Body of pancreas (tissue), 4 donors: ENCODE measurements at regions not wholly inside any gene's neighbourhood (a gene's known extent, or its start where the extent isn't known, plus 50 kb on each side); places are given as distances from the start of the nearest gene placed in this dataset.

ENCODE experiments used
- ATAC-seq: fragments of 150-250 bp; one replicate; pipeline ENCODE4 v1.9.1; 2016
- DNase-seq, 4 donors: peaks; one replicate each; pipeline ENCODE4 v3.0.0-alpha.2; 2019
- H3K27ac ChIP-seq, 4 donors: fragments of 200-600 bp; sonication (generic); 1 replicate in 3 of 4; 2 replicates in 1 of 4; pipeline versions ENCODE4 v1.5.1 to v1.6.1; 2016 to 2019; ENCODE audit warnings: mild to moderate bottlenecking in 1 of 4, mixed read lengths in 1 of 4, moderate library complexity in 1 of 4
- H3K27me3 ChIP-seq, 2 donors: fragments of 200-600 bp; sonication (generic); one replicate each; pipeline ENCODE4 v1.6.0; 2016; ENCODE audit warnings: mild to moderate bottlenecking in 1 of 2
- H3K36me3 ChIP-seq, 2 donors: fragments of 200-600 bp; sonication (generic); replicated peaks in 1 of 2; 2 replicates each; pipeline ENCODE4 v1.5.1; 2016; ENCODE audit warnings: low read depth in 2 of 2; ENCODE audit not compliant: insufficient read depth in 1 of 2
- H3K4me1 ChIP-seq: fragments of 200-600 bp; sonication (generic); one replicate; pipeline ENCODE4 v1.6.0; 2016
- H3K4me3 ChIP-seq, 2 donors: fragments of 200-600 bp; sonication (generic); 1 replicate in 1 of 2; 2 replicates in 1 of 2; pipeline ENCODE4 v1.5.1; 2016 to 2019
- H3K9me3 ChIP-seq, 3 donors: fragments of 200-600 bp; sonication (generic); 1 replicate in 2 of 3; 2 replicates in 1 of 3; pipeline ENCODE4 v1.5.1; 2016
- POLR2A ChIP-seq, 3 donors: fragments of 450-650 bp; IDR thresholded peaks; one replicate each; pipeline ENCODE4 v1.6.1; 2016; ENCODE audit warnings: antibody characterized with exemption in 3 of 3, mild to moderate bottlenecking in 2 of 3
- WGBS, 2 donors: methylation state at CpG; one replicate each; pipeline ENCODE4 v1.1.5; 2017; 5-methylcytosine and 5-hydroxymethylcytosine counted together
- intact Hi-C: fragments of 100-400 bp; cut with DNase I; formaldehyde crosslinking; loops from one replicate; pipeline ENCODE4 v1.15.1; 2023
- TF ChIP-seq, protein P1 (sequence below), 7 experiments: fragments of 450-650 bp in 4 of 7; fragments of 200-600 bp in 3 of 7; sonication (generic) in 3 of 7; IDR thresholded peaks; one replicate each; pipeline ENCODE4 v1.5.1; 2016 to 2019; ENCODE audit warnings: antibody characterized with exemption in 7 of 7

DNA sequence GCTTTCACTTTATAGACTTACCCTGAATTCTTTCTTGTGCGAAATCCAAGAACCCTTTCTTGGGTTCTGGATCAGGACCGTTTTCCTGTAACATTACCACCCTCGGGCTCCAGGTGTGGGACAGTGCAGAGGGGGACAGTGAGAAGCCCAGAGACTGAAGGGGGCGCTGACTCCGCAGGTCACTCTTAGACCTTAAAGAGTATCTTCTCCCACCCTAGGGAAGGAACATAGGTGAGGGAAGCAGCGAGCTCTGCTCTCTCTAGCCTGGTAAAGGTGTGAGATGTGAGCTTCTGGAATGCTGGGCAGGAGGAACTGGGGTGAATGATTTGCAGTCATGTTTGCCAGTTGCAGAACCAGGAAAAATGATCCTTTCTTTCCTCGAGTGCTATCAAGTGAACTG, 80.8 kb upstream of the ZNF507 start:
- ATAC-seq (no peak), DNase-seq (no peak)
- Histone ChIP-seq H3K4me1 (no peaks in the 10 kb centered on the region), H3K9me3 (no peaks in the 10 kb centered on the region), H3K27me3 (no peaks in the 10 kb centered on the region), H3K36me3 (no peaks in the 10 kb centered on the region), H3K27ac (no peak overlapping the region), H3K4me3 (no peak overlapping the region)
- TF ChIP-seq, protein P1, sequence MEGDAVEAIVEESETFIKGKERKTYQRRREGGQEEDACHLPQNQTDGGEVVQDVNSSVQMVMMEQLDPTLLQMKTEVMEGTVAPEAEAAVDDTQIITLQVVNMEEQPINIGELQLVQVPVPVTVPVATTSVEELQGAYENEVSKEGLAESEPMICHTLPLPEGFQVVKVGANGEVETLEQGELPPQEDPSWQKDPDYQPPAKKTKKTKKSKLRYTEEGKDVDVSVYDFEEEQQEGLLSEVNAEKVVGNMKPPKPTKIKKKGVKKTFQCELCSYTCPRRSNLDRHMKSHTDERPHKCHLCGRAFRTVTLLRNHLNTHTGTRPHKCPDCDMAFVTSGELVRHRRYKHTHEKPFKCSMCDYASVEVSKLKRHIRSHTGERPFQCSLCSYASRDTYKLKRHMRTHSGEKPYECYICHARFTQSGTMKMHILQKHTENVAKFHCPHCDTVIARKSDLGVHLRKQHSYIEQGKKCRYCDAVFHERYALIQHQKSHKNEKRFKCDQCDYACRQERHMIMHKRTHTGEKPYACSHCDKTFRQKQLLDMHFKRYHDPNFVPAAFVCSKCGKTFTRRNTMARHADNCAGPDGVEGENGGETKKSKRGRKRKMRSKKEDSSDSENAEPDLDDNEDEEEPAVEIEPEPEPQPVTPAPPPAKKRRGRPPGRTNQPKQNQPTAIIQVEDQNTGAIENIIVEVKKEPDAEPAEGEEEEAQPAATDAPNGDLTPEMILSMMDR (IDR thresholded peaks at IDR 0.05): no peak
- TF ChIP-seq POLR2A (IDR thresholded peaks at IDR 0.05): no peak
- 53 to 55% methylated on average over 7 of the region's 7 CpGs for WGBS, 2 donors
- intact Hi-C loops: no loop called here

GRCh38 chr19:32265995-32266394, 79.4 kb upstream of the ZNF507 start:
- no peak for ATAC-seq
- Histone ChIP-seq H3K9me3 (no peaks in the 10 kb centered on the region), H3K4me1 (no peaks in the 10 kb centered on the region), H3K27me3 (no peaks in the 10 kb centered on the region), H3K36me3 (no peaks in the 10 kb centered on the region), H3K27ac (no peak overlapping the region), H3K4me3 (no peak overlapping the region)
- no peak for DNase-seq
- 26 to 47% methylated on average over 5 of the region's 5 CpGs for WGBS, 2 donors
- TF ChIP-seq, protein P1 (IDR thresholded peaks at IDR 0.05): no peak
- TF ChIP-seq POLR2A (IDR thresholded peaks at IDR 0.05): no peak
- intact Hi-C loops: no loop called here

GRCh38 chr19:32266460-32266859, 79.0 kb upstream of the ZNF507 start:
- no peaks in the 10 kb centered on the region for H3K27me3 ChIP-seq
- no peak overlapping the region for H3K27ac ChIP-seq
- WGBS, 2 donors: 17 to 36% methylated on average over 5 of the region's 5 CpGs
- H3K9me3 ChIP-seq: no peaks in the 10 kb centered on the region
- no peaks in the 10 kb centered on the region for H3K4me1 ChIP-seq
- ATAC-seq: no peak
- intact Hi-C loops: no loop called here
- no peak for DNase-seq
- no peak overlapping the region for H3K4me3 ChIP-seq
- TF ChIP-seq, protein P1 (IDR thresholded peaks at IDR 0.05): no peak
- no peak for TF ChIP-seq POLR2A (IDR thresholded peaks at IDR 0.05)
- no peaks in the 10 kb centered on the region for H3K36me3 ChIP-seq

DNA sequence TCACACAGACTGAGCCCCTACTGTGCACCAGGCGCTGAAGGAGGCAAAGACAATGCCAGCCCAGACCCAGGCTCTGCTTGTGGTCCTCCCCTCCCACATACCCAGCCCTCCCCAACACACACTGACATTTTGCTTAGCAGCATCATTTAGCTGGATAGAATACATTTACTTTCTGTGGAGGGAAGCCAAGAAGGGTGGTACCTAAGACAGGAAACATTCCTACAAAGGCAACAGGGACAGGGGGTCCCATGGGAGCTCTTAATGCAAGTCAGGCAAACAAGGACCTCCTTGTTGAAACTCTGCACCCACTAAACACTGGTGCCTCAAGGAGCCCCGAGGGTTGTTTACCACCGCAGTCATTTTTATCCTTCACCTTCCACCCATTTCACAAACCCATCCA, 77.0 kb upstream of the ZNF507 start:
- H3K27ac ChIP-seq: no peak overlapping the region
- no peak for DNase-seq
- intact Hi-C loops: no loop called here
- no peaks in the 10 kb centered on the region for H3K27me3 ChIP-seq
- TF ChIP-seq, protein P1 (IDR thresholded peaks at IDR 0.05): no peak
- no peak for TF ChIP-seq POLR2A (IDR thresholded peaks at IDR 0.05)
- no peaks in the 10 kb centered on the region for H3K36me3 ChIP-seq
- no peaks in the 10 kb centered on the region for H3K9me3 ChIP-seq
- H3K4me1 ChIP-seq: no peaks in the 10 kb centered on the region
- ATAC-seq: no peak
- WGBS, 2 donors: 66 to 71% methylated on average over 3 of the region's 3 CpGs
- H3K4me3 ChIP-seq: no peak overlapping the region

DNA sequence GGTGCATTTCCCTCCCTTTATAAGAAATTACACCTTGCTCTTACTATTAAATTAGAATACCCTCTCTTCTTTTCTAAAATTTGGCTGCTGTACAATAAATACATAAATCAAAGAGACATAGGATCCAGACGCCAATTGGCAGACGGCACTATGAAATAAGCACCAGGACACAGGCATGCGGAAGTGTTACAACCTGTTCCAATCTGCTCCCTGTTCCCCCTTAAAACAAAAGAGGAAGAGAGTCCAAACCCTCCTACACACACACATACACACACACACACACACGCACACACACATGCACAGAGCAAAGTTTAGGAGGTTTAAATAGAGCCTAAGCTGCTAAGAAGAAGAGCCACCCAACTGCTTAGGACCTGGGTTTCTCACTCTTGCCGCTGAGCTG, 75.6 kb upstream of the ZNF507 start:
- 40 to 51% methylated on average over 5 of the region's 5 CpGs for WGBS, 2 donors
- DNase-seq: no peak
- H3K27me3 ChIP-seq: no peaks in the 10 kb centered on the region
- no peak for ATAC-seq
- H3K4me1 ChIP-seq: no peaks in the 10 kb centered on the region
- no peak overlapping the region for H3K27ac ChIP-seq
- no peaks in the 10 kb centered on the region for H3K9me3 ChIP-seq
- TF ChIP-seq POLR2A (IDR thresholded peaks at IDR 0.05): no peak
- TF ChIP-seq, protein P1 (IDR thresholded peaks at IDR 0.05): no peak
- H3K4me3 ChIP-seq: no peak overlapping the region
- no peaks in the 10 kb centered on the region for H3K36me3 ChIP-seq
- intact Hi-C loops: no loop called here
